AG04450 (cell line): ENCODE measurements at regions not wholly inside any gene's neighbourhood (a gene's known extent, or its start where the extent isn't known, plus 50 kb on each side); places are given as distances from the start of the nearest gene placed in this dataset.

Source experiments
- CTCF ChIA-PET: fragments of 300-600, 350-600 bp; formaldehyde crosslinking; extraction: SDS; loops from one replicate; lab custom pipeline; 2022; ENCODE audit warnings: antibody characterized with exemption, inconsistent platforms; lab: Charles Lee
- POLR2A ChIA-PET: fragments of 350-600 bp; formaldehyde crosslinking; extraction: SDS; loops from one replicate; lab custom pipeline; 2021; ENCODE audit warnings: antibody characterized with exemption, inconsistent platforms; lab: Yijun Ruan, JAX
- DNase-seq: peaks from one replicate; pipeline ENCODE4 v3.0.0-alpha.2; 2011; ENCODE audit warnings: low read depth, low spot score
- H3K27ac ChIP-seq: one replicate; pipeline ENCODE4 v1.5.1; 2012; ENCODE audit warnings: low read depth, low read length, control low read depth
- H3K27me3 ChIP-seq: one replicate; pipeline ENCODE4 v1.6.0; 2012; ENCODE audit warnings: low read length; ENCODE audit not compliant: control insufficient read depth, insufficient read depth
- H3K4me3 ChIP-seq: 2 replicates; pipeline ENCODE4 v1.5.1; 2011; ENCODE audit warnings: mild to moderate bottlenecking, low read depth, low read length, control low read depth
- H3K9me3 ChIP-seq: 2 replicates; pipeline ENCODE4 v1.5.1; 2012; ENCODE audit warnings: low read length; ENCODE audit not compliant: control insufficient read depth, insufficient read depth
- CTCF ChIP-seq: IDR thresholded peaks from 2 replicates; pipeline ENCODE4 v1.5.1; 2011; ENCODE audit warnings: low read depth, low read length, control low read depth, inconsistent platforms

- DNase-seq, result no peak
- Histone ChIP-seq H3K9me3 (no peaks in the 10 kb centered on the region), H3K4me3 (no peak overlapping the region), H3K27ac (no peak overlapping the region), H3K27me3 (peaks cover 63% of the 10 kb centered on the region)
- POLR2A ChIA-PET, result no interaction called here
- TF ChIP-seq CTCF, result no peak
- CTCF ChIA-PET, result no interaction called here
Measured at GRCh38 chr9:113787871-113788270, 88.2 kb upstream of the ZNF618 start.

GRCh38 chr9:113788616-113789330 is 87.3 kb upstream of the ZNF618 start:
- TF ChIP-seq CTCF, result no peak
- Histone ChIP-seq H3K27me3 (peaks cover 63% of the 10 kb centered on the region), H3K4me3 (no peak overlapping the region), H3K27ac (no peak overlapping the region), H3K9me3 (no peaks in the 10 kb centered on the region)
- ChIA-PET CTCF (no interaction called here), POLR2A (no interaction called here)
- DNase-seq, result no peak

- no peak for DNase-seq
- H3K4me3 ChIP-seq, result no peak overlapping the region
- H3K9me3 ChIP-seq, result no peaks in the 10 kb centered on the region
- TF ChIP-seq CTCF, result no peak
- H3K27me3 ChIP-seq, result peaks cover 59% of the 10 kb centered on the region
- ChIA-PET CTCF (no interaction called here), POLR2A (no interaction called here)
- no peak overlapping the region for H3K27ac ChIP-seq
Measured at GRCh38 chr9:113790093-113790492, 86.0 kb upstream of the ZNF618 start.

- H3K27me3 ChIP-seq, result peaks cover 50% of the 10 kb centered on the region
- no peak for DNase-seq
- no peak overlapping the region for H3K27ac ChIP-seq
- ChIA-PET POLR2A (no interaction called here), CTCF (interaction anchor here (1.6 kb wide), 1 partner anchor 14 kb away, joined by 5 read pairs; no protein-coding TSS in a partner anchor)
- TF ChIP-seq CTCF, result no peak
- no peak overlapping the region for H3K4me3 ChIP-seq
- no peaks in the 10 kb centered on the region for H3K9me3 ChIP-seq
Measured at GRCh38 chr9:113793558-113793957, 82.6 kb upstream of the ZNF618 start.

GRCh38 chr9:113794721-113795120 is 81.4 kb upstream of the ZNF618 start:
- TF ChIP-seq CTCF, result no peak
- H3K9me3 ChIP-seq, result no peaks in the 10 kb centered on the region
- H3K27ac ChIP-seq, result no peak overlapping the region
- no peak overlapping the region for H3K4me3 ChIP-seq
- POLR2A ChIA-PET, result no interaction called here
- CTCF ChIA-PET, result interaction anchor here (1.6 kb wide), 1 partner anchor 13 kb away, joined by 5 read pairs; no protein-coding TSS in a partner anchor
- DNase-seq, result no peak
- peaks cover 44% of the 10 kb centered on the region for H3K27me3 ChIP-seq
